ENCODE measurements at regions not wholly inside any gene's neighbourhood (a gene's known extent, or its start where the extent isn't known, plus 50 kb on each side); places are given as distances from the start of the nearest gene placed in this dataset.

- TF ChIP-seq CTCF (IDR thresholded peaks at IDR 0.05 in 4 of 5, conservative IDR thresholded peaks at IDR 0.05 in 1 of 5) (no peak), POLR2A (IDR thresholded peaks at IDR 0.05) (no peak)
Observed at GRCh38 chr11:24084956-24085355, 411.9 kb upstream of the LUZP2 start.
